ENCODE measurements at regions not wholly inside any gene's neighbourhood (a gene's known extent, or its start where the extent isn't known, plus 50 kb on each side); places are given as distances from the start of the nearest gene placed in this dataset.

GRCh38 chr20:53832499-53832898 is 237.9 kb downstream of the BCAS1 start:
- Histone ChIP-seq H3K4ac (ENCODE audit: low read depth, low read length) (no peak overlapping the region; the same call in 1 of the 2 replicates), H3K27ac (ENCODE audit: insufficient read depth, low read length) (no peak overlapping the region), H3K18ac (ENCODE audit: low read depth, low read length) (no peak overlapping the region), H3K9me1 (ENCODE audit: insufficient read depth, low read length) (0 out of 2 replicates have a peak, but pooled peaks cover 6% of the 10 kb centered on the region), H3K14ac (replicated peaks; ENCODE audit: low read depth, low read length) (no peak overlapping the region), H2BK15ac (ENCODE audit: low read depth, low read length) (peak overlapping the region; percentile 30; the same call in 1 of the 3 replicates), H3K9ac (ENCODE audit: low read depth, low read length) (no peak overlapping the region), H3K9me3 (ENCODE audit: control insufficient read depth, insufficient read depth, low read length) (no peaks in the 10 kb centered on the region), H2AK5ac (ENCODE audit: low read depth, low read length) (peak overlapping the region; percentile 80; the same call in 1 of the 2 replicates), H4K5ac (ENCODE audit: low read depth, low read length) (no peak overlapping the region), H3K23ac (ENCODE audit: low read depth, low read length) (no peak overlapping the region), H3K4me2 (ENCODE audit: low read depth, low read length) (no peak overlapping the region), H2BK120ac (ENCODE audit: low read depth, low read length) (0 out of 2 replicates have a peak overlapping the region, but pooled peaks have one; percentile 58), H3K79me1 (ENCODE audit: low read depth in 1 of 2, low read length in 2 of 2) (no peaks in the 10 kb centered on the region; a peak in 2 of 4 replicates), H2AK9ac (replicated peaks; ENCODE audit: low read depth, low read length, poor library complexity) (no peak overlapping the region), H3K36me3 (ENCODE audit: control insufficient read depth, insufficient read depth, low read length) (no peaks in the 10 kb centered on the region), H4K91ac (ENCODE audit: insufficient read depth, low read depth, low read length) (no peak overlapping the region), H3K4me1 (ENCODE audit: control insufficient read depth, insufficient read depth, low read length) (peaks cover 3% of the 10 kb centered on the region; the same call in 1 of the 2 replicates), H3K27me3 (ENCODE audit: control insufficient read depth, insufficient read depth, low read length) (no peaks in the 10 kb centered on the region), H4K8ac (ENCODE audit: low read depth in 2 of 2, low read length in 2 of 2) (no peak overlapping the region; a peak in 1 of 4 replicates), H2BK20ac (ENCODE audit: low read depth, low read length) (0 out of 2 replicates have a peak overlapping the region, but pooled peaks have one; percentile 24), H3K4me3 (ENCODE audit: insufficient read depth, low read depth, low read length) (no peak overlapping the region), H4K20me1 (ENCODE audit: insufficient read depth, low read length) (no peaks in the 10 kb centered on the region), H2AFZ (replicated peaks; ENCODE audit: low read length, poor library complexity) (no peak overlapping the region), H3K56ac (ENCODE audit: extremely low read depth, insufficient read depth, low read length) (no peak overlapping the region), H2BK5ac (ENCODE audit: low read depth, low read length, poor library complexity, severe bottlenecking) (no peak overlapping the region)
- in situ Hi-C loops (cut with MboI; ENCODE audit: low sequenced_read_pairs) (no loop called here), intact Hi-C loops (cut with micrococcal nuclease) (no loop called here), dilution Hi-C loops (cut with HindIII; ENCODE audit: low sequenced_read_pairs, unreplicated experiment) (no loop called here)
- no TSS peak for BruUV-seq (replicated peaks)
- ATAC-seq (ENCODE audit: low read depth) (no peak), DNase-seq (no peak)
- ChIA-PET CTCF (interaction anchor here (0.6 kb wide), 1 partner anchor 265 kb away, joined by 4 read pairs; no protein-coding TSS in a partner anchor), POLR2A (ENCODE audit: unreplicated experiment) (no interaction called here)
- WGBS, 2 experiments (ENCODE audit: extremely low coverage in 2 of 2, insufficient read length in 1 of 2): no CpG with 5 or more reads among the region's 7 CpGs
- no peak for TF ChIP-seq MAFK (IDR thresholded peaks at IDR 0.05; ENCODE audit: low read depth, low read length)
- TF ChIP-seq BHLHE40 (IDR thresholded peaks at IDR 0.05; ENCODE audit: low read depth, low read length): no peak
- TF ChIP-seq POLR2A (IDR thresholded peaks at IDR 0.05; ENCODE audit: low read depth, low read length): no peak
- no peak for TF ChIP-seq NFE2L2 (IDR thresholded peaks at IDR 0.05; ENCODE audit: low read depth, low read length)
- no peak for TF ChIP-seq USF2 (IDR thresholded peaks at IDR 0.05; ENCODE audit: low read depth, low read length)
- no peak for TF ChIP-seq MXI1 (IDR thresholded peaks at IDR 0.05; ENCODE audit: borderline replicate concordance, low read depth, low read length)
- no peak for TF ChIP-seq FOS (IDR thresholded peaks at IDR 0.05; ENCODE audit: low read depth, low read length)
- no peak for TF ChIP-seq RCOR1 (IDR thresholded peaks at IDR 0.05; ENCODE audit: insufficient replicate concordance, low read length)
- TF ChIP-seq RFX5 (IDR thresholded peaks at IDR 0.05; ENCODE audit: low read depth, low read length): no peak
- no peak for TF ChIP-seq RAD21 (IDR thresholded peaks at IDR 0.05; ENCODE audit: low read length)
- TF ChIP-seq, protein P1, sequence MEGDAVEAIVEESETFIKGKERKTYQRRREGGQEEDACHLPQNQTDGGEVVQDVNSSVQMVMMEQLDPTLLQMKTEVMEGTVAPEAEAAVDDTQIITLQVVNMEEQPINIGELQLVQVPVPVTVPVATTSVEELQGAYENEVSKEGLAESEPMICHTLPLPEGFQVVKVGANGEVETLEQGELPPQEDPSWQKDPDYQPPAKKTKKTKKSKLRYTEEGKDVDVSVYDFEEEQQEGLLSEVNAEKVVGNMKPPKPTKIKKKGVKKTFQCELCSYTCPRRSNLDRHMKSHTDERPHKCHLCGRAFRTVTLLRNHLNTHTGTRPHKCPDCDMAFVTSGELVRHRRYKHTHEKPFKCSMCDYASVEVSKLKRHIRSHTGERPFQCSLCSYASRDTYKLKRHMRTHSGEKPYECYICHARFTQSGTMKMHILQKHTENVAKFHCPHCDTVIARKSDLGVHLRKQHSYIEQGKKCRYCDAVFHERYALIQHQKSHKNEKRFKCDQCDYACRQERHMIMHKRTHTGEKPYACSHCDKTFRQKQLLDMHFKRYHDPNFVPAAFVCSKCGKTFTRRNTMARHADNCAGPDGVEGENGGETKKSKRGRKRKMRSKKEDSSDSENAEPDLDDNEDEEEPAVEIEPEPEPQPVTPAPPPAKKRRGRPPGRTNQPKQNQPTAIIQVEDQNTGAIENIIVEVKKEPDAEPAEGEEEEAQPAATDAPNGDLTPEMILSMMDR (conservative IDR thresholded peaks at IDR 0.05; ENCODE audit: low read depth, low read length): no peak
- no peak for TF ChIP-seq CEBPB (IDR thresholded peaks at IDR 0.05; ENCODE audit: low read depth, low read length)
- no peak for TF ChIP-seq SMC3 (IDR thresholded peaks at IDR 0.05; ENCODE audit: low read depth, low read length)
- TF ChIP-seq, protein P2, sequence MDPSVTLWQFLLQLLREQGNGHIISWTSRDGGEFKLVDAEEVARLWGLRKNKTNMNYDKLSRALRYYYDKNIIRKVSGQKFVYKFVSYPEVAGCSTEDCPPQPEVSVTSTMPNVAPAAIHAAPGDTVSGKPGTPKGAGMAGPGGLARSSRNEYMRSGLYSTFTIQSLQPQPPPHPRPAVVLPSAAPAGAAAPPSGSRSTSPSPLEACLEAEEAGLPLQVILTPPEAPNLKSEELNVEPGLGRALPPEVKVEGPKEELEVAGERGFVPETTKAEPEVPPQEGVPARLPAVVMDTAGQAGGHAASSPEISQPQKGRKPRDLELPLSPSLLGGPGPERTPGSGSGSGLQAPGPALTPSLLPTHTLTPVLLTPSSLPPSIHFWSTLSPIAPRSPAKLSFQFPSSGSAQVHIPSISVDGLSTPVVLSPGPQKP (IDR thresholded peaks at IDR 0.05; ENCODE audit: borderline replicate concordance, low read depth, low read length): no peak
- TF ChIP-seq MAZ (IDR thresholded peaks at IDR 0.05; ENCODE audit: borderline replicate concordance, low read depth, low read length): no peak
- no peak for TF ChIP-seq CHD1 (IDR thresholded peaks at IDR 0.05; ENCODE audit: low read depth, low read length)

All from IMR-90 (cell line).